Esophagus (tissue), 2 donors: ENCODE measurements at regions not wholly inside any gene's neighbourhood (a gene's known extent, or its start where the extent isn't known, plus 50 kb on each side); places are given as distances from the start of the nearest gene placed in this dataset.
"Not testable (repeated sequence)": the region's sequence is repeated elsewhere in the genome, so short reads cannot be mapped to it uniquely, and the experiment has no call there.

Source experiments
- H3K27ac ChIP-seq, 2 donors: one replicate each; pipeline ENCODE4 v1.5.1; 2013; ENCODE audit warnings: low read depth in 2 of 2, mild to moderate bottlenecking in 2 of 2, inconsistent platforms in 1 of 2, low read length in 1 of 2, moderate library complexity in 1 of 2
- H3K27me3 ChIP-seq, 2 donors: one replicate each; pipeline ENCODE4 v1.6.1; 2013; ENCODE audit warnings: low read length in 2 of 2, control low read depth in 1 of 2, mild to moderate bottlenecking in 1 of 2; ENCODE audit not compliant: insufficient read depth in 2 of 2, control insufficient read depth in 1 of 2
- H3K36me3 ChIP-seq, 2 donors: one replicate each; pipeline ENCODE4 v1.6.1; 2013; ENCODE audit warnings: low read length in 1 of 2; ENCODE audit not compliant: control insufficient read depth in 2 of 2, insufficient read depth in 2 of 2
- H3K4me1 ChIP-seq, 2 donors: one replicate each; pipeline ENCODE4 v1.6.1; 2013; ENCODE audit warnings: low read length in 1 of 2; ENCODE audit not compliant: control insufficient read depth in 2 of 2, insufficient read depth in 2 of 2
- H3K4me3 ChIP-seq, 2 donors: one replicate each; pipeline ENCODE4 v1.5.1; 2013; ENCODE audit warnings: low read length in 2 of 2, mild to moderate bottlenecking in 2 of 2, low read depth in 1 of 2, moderate library complexity in 1 of 2
- H3K9me3 ChIP-seq, 2 donors: one replicate each; pipeline ENCODE4 v1.6.1; 2013; ENCODE audit warnings: mild to moderate bottlenecking in 2 of 2, low read depth in 1 of 2, low read length in 1 of 2, moderate library complexity in 1 of 2; ENCODE audit not compliant: control insufficient read depth in 2 of 2, insufficient read depth in 1 of 2
- WGBS, 2 donors: extraction: QIAGEN DNeasy Blood & Tissue Kit; methylation state at CpG; one replicate each; pipeline ENCODE4 v1.1.7; 2013; 5-methylcytosine and 5-hydroxymethylcytosine counted together
- donor health status: healthy with polysubstance abuse.
- donor health status: Bipolar disorder and iron deficiency.

DNA sequence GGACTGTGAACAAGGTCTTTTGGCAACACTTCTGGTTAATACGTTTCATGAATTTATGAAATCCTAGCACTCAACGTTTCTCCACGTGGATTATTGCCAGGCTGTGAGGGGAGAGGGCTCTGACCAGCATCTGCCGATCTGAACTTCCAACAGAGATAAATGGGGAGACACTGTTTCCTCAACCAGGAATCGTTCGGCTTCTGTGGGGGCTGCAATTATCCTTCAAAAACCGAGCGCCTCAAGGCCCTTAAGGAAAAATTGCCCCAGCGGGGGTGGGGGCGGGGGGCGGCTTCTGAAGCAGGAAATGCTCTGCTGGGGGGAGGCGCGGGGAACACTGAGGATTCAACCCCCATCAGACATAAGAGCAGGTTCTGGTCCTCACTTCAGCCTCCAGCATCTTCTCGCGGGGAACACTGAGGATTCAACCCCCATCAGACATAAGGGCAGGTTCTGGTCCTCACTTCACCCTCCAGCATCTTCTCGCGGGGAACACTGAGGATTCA, 155.6 kb downstream of the BRD1 start:
- Histone ChIP-seq H3K4me1 (peaks cover 2 to 6% of the 10 kb centered on the region in 2 donors), H3K9me3 (peaks cover 0 to 8% of the 10 kb centered on the region in 2 donors), H3K27ac (no peak overlapping the region), H3K36me3 (no peaks in the 10 kb centered on the region), H3K4me3 (no peak overlapping the region), H3K27me3 (peaks cover 0 to 14% of the 10 kb centered on the region in 2 donors)
- WGBS, 2 donors, result 40 to 51% methylated on average over 15 of the region's 17 CpGs

DNA sequence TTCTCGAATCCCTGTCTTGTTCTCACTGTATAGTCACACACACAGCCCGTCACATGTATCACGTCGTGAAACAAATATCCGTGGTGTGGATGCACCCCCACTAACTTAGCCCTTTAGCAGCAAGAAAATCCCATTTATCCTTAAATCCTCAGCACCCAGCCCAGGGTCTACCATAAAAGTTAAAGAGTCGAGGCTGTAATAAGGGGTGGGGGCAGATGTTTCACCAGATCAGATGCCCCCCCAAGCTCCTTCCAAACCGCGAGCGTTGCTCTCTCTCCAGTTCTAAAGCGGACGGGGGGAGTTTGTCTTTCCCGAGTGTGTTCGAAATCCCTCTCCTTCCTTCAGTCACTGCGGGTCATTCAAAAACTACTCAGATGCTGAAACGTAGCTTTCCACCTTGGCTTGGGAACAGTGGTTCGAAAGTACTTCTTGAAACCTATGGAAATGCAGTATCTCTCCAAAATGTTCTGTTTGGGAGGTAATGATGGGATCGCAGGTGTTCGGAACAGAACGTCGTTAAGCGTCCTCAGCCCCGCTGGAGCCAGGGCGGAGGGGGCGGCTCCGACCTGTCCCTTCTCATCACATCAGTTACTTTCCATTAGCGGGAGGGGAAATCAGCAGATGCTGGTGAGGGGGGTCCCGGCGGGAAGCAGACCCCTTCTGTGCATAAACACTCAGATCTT, 156.2 kb downstream of the BRD1 start:
- Histone ChIP-seq H3K36me3 (no peaks in the 10 kb centered on the region), H3K4me1 (peaks cover 2 to 6% of the 10 kb centered on the region in 2 donors), H3K27ac (no peak overlapping the region), H3K27me3 (peaks cover 0 to 14% of the 10 kb centered on the region in 2 donors), H3K4me3 (no peak overlapping the region), H3K9me3 (peaks cover 0 to 8% of the 10 kb centered on the region in 2 donors)
- 17 to 20% methylated on average over 28 of the region's 28 CpGs for WGBS, 2 donors

DNA sequence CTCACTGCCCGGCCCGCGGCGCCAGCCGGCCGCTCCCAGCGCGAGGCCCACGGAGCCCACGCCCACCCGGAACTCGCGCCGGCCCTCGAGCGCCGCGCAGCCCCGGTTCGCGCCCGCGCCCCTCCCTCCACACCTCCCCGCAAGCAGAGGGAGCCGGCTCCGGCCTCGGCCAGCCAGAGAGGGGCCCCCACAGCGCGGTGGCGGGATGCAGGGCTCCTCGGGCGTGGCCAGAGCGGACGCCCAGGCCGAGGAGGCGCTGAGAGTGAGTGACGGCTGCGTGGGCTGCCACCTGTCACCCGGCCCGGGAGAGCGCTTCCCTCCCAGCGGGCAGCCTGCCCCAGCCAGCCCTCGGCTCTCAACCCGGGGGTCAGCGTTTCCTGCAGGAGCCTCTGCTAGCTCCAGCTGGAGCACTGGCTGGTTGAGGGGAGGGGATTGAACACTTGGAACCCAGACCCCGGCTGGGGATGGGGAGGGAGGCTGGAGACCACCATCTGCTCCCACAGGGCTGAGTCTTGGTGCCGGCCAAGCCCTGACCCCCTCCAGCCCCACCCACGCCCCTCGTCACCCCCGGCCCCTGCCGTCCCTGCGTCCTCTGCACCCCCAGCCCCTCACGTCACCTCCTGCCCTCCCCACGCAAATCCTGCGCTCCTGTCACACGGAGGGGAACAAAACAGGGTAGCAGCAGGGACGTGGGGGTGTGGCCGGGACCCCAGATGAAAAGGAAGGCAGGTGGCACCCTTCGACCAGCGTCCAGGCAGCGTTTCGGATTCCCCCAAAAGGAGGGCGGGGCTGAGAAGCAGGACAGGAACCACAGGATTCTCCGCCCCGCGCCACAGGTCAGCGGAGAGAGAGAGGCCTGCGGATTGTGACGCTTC, 157.0 kb downstream of the BRD1 start:
- Histone ChIP-seq H3K27me3 (peaks cover 0 to 14% of the 10 kb centered on the region in 2 donors), H3K4me3 (peak overlapping the region; percentile 25 to 32)
- 2 to 4% methylated on average over 44 to 69 of the region's 69 CpGs for WGBS, 2 donors

DNA sequence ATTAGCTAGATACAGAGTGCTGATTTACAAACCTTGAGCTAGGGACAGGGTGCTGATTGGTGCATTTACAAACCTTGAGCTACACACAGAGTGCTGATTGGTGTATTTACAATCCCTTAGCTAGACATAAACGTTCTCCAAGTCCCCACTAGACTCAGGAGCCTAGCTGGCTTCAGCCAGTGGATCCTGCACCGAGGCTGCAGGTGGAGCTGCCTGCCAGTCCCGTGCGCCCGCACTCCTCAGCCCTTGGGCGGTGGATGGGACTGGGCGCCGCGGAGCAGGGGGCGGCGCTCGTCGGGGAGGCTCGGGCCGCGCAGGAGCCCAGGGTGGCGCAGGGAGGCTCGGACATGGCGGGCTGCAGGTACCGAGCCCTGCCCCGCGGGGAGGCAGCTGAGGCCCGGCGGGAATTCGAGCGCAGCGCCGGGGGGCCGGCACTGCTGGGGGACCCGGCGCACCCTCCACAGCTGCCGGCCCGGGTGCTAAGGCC, 157.7 kb downstream of the BRD1 start:
- peak overlapping the region; percentile 25 to 32 for H3K4me3 ChIP-seq
- not testable (repeated sequence) for H3K9me3 ChIP-seq, H3K36me3 ChIP-seq, H3K27ac ChIP-seq, H3K4me1 ChIP-seq
- peaks cover 0 to 14% of the 10 kb centered on the region in 2 donors for H3K27me3 ChIP-seq
- 5% methylated on average over 17 to 33 of the region's 33 CpGs for WGBS, 2 donors

More for the DNA sequence above, 157.0 kb downstream of the BRD1 start:
- H3K27ac ChIP-seq, result no peak overlapping the region
- H3K4me1 ChIP-seq, result peaks cover 2 to 6% of the 10 kb centered on the region in 2 donors
- H3K9me3 ChIP-seq, result peaks cover 0 to 8% of the 10 kb centered on the region in 2 donors
- no peaks in the 10 kb centered on the region for H3K36me3 ChIP-seq

DNA sequence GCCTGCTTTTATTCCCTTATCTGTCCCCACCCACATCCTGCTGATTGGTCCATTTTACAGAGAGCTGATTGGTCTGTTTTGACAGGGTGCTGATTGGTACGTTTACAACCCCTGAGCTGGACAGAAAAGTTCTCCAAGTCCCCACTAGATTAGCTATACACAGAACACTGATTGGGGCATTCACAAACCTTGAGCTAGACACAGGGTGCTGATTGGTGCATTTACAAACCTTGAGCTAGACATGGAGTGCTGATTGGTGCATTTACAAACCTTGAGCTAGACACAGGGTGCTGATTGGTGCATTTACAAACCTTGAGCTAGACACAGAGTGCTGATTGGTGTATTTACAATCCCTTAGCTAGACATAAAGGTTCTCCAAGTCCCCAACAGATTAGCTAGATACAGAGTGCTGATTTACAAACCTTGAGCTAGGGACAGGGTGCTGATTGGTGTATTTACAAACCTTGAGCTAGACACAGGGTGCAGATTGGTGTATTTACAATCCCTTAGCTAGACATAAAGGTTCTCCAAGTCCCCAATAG, 158.2 kb downstream of the BRD1 start:
- H3K9me3 ChIP-seq, H3K36me3 ChIP-seq, H3K27ac ChIP-seq, H3K4me3 ChIP-seq, H3K4me1 ChIP-seq: not testable (repeated sequence)
- peaks cover 0 to 14% of the 10 kb centered on the region in 2 donors for H3K27me3 ChIP-seq
- 73 to 76% methylated on average over 1 of the region's 1 CpG for WGBS, 2 donors

DNA sequence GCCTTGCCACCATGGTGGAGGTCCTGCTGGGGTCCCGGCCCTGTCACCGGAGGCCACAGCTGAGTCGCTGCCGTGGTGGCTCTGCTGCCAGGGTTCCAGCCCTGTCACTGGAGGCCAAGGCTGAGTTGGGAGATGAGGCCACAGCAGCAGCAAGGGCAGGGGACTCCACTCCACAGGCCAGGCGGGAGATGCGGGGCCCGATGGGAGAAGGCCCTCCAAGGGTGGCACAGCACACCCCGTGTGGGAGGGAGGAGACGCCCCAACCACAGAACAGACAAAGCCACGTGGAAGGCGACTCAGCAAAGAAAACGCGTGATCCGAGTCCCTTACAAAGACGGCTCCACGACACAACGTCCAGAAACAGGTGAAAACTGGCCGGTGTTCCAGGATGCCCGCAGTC, 159.3 kb downstream of the BRD1 start:
- peaks cover 2 to 6% of the 10 kb centered on the region in 2 donors for H3K4me1 ChIP-seq
- no peak overlapping the region for H3K4me3 ChIP-seq
- 76 to 88% methylated on average over 19 of the region's 19 CpGs for WGBS, 2 donors
- peaks cover 0 to 18% of the 10 kb centered on the region in 2 donors for H3K27me3 ChIP-seq
- H3K9me3 ChIP-seq, result peaks cover 3 to 8% of the 10 kb centered on the region in 2 donors
- H3K36me3 ChIP-seq, result no peaks in the 10 kb centered on the region
- H3K27ac ChIP-seq, result no peak overlapping the region

DNA sequence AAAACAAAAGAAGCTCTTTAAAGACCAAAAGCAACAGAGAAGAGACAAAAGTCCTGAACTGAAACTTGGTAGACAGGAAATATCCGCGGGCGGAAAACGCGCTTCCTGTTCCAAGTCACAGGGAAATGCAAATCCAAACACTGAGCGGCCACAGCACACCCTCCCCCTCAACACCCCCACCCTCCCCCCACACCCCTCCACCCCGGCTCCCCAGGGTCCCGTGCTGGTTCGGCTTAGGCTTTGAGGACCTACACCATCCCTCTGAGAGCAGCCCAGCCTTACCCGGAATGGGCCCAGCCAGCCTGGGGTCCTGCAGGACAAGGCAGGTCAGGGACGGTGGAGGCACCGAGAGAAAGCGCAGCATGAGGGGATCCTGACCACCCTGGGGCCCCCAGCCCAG, 160.4 kb downstream of the BRD1 start:
- H3K27ac ChIP-seq, result no peak overlapping the region
- no peaks in the 10 kb centered on the region for H3K36me3 ChIP-seq
- peaks cover 3 to 8% of the 10 kb centered on the region in 2 donors for H3K9me3 ChIP-seq
- peaks cover 2 to 6% of the 10 kb centered on the region in 2 donors for H3K4me1 ChIP-seq
- 40 to 41% methylated on average over 13 of the region's 13 CpGs for WGBS, 2 donors
- H3K4me3 ChIP-seq, result no peak overlapping the region
- H3K27me3 ChIP-seq, result peaks cover 0 to 18% of the 10 kb centered on the region in 2 donors

DNA sequence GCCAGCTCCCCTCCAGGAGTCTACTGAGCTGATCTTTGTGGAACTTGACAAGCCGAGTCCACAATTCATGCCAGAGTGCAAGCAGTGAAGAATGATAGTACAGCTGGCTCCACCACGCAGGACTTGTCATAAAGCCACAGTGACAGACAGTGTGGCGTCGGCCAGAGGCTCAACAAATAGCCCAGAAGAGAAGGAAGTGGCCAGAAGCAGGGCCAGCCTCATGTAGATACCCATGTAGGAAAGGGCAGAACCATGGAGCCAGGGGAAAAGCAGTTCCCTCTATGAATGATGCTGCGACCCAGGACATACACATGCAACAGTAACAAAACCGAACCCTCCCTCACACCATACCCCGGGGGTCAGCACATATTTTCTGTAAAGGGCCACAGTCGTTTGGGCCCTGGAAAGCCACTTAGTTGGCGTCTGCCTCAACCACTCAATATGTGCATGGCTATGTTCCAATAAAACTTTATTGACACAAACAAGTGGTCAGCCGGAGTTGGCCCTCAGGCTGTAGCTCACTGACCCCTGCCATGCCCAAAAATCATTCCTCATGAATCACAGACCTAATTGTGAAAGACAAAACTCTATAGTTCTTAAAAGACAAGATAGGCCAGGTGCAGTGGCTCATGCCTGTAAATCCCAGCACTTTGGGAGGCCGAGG, 161.4 kb downstream of the BRD1 start:
- WGBS, 2 donors, result 77 to 84% methylated on average over 11 of the region's 11 CpGs
- H3K9me3 ChIP-seq, result peaks cover 3 to 8% of the 10 kb centered on the region in 2 donors
- H3K27me3 ChIP-seq, result peaks cover 0 to 14% of the 10 kb centered on the region in 2 donors
- no peak overlapping the region for H3K4me3 ChIP-seq
- no peak overlapping the region for H3K27ac ChIP-seq
- peaks cover 2 to 6% of the 10 kb centered on the region in 2 donors for H3K4me1 ChIP-seq
- H3K36me3 ChIP-seq, result no peaks in the 10 kb centered on the region

DNA sequence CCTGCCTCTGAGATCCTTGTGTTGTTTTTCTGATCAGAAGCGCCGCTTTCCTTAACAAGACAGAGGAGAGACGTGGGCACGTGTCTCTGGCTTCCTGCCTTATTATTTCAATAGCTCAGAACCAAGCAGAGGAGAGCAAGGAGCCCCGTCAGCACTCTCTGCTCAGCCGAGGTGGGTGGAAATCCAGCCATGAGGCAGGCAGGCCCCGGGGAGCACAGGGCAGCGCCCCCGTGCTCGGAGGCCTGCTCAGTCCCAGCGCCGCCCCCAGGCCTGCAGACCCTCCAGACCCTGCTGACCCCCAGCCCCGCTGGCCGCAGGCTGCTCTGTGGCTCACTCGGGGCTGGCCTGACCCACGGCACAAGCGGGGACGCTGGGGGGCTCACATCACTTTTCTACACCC, 162.8 kb downstream of the BRD1 start:
- H3K9me3 ChIP-seq, result peaks cover 3 to 8% of the 10 kb centered on the region in 2 donors
- peaks cover 0 to 8% of the 10 kb centered on the region in 2 donors for H3K27me3 ChIP-seq
- no peak overlapping the region for H3K4me3 ChIP-seq
- no peak overlapping the region for H3K27ac ChIP-seq
- no peaks in the 10 kb centered on the region for H3K4me1 ChIP-seq
- WGBS, 2 donors, result 63 to 77% methylated on average over 18 of the region's 18 CpGs
- no peaks in the 10 kb centered on the region for H3K36me3 ChIP-seq
